ENCODE measurements at regions not wholly inside any gene's neighbourhood (a gene's known extent, or its start where the extent isn't known, plus 50 kb on each side); places are given as distances from the start of the nearest gene placed in this dataset.

DNA sequence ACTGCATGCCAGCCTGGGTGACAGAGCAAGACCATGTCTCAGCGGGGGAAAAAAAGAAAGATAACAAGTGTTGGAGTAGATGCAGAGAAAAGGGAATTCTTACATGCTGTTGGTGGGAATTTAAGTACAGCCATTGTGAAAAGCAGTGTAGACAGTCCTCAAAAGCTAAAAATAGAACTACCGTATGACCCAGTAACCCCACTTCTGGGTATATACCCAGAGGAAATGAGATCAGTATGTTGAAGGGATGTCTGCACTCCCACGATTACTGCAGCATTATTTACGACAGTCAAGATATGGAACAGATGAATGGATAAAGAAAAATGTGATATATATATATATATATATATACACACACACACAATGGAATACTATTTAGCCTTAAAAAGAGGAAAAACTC, 225.3 kb upstream of the SLC24A2 start:
- no peaks in the 10 kb centered on the region for H3K27me3 ChIP-seq (ENCODE audit: control insufficient read depth in 2 of 2, insufficient read depth in 2 of 2, low read length in 2 of 2)
- H2AFZ ChIP-seq (ENCODE audit: low read depth, low read length): no peak overlapping the region
- ChIA-PET POLR2A (no interaction called here), CTCF (ENCODE audit: low intra/inter-chr PET ratio) (no interaction called here)
- no peak overlapping the region for H3K9ac ChIP-seq (ENCODE audit: insufficient read depth in 1 of 2, low read depth in 2 of 2, low read length in 2 of 2)
- H3K4me1 ChIP-seq (replicated peaks in 1 of 2; ENCODE audit: control insufficient read depth in 2 of 2, insufficient read depth in 2 of 2, low read length in 2 of 2): no peaks in the 10 kb centered on the region
- ATAC-seq: no peak
- FAIRE-seq: no peak
- intact Hi-C loops (cut with micrococcal nuclease) (no loop called here), in situ Hi-C loops (cut with MboI) (no loop called here)
- H3K4me3 ChIP-seq: no peak overlapping the region
- 2% methylated on average over 4 of the region's 4 CpGs for WGBS (ENCODE audit: insufficient coverage, low coverage, missing lambda C conversion rate)
- H3K27ac ChIP-seq (ENCODE audit: extremely low read depth, low read depth, low read length): no peak overlapping the region
- H3K4me2 ChIP-seq (ENCODE audit: insufficient read depth, low read length): no peak overlapping the region
- no peak for TF ChIP-seq NELFE (IDR thresholded peaks at IDR 0.05; ENCODE audit: insufficient read depth, insufficient read length)
- no peak for TF ChIP-seq CSDE1 (IDR thresholded peaks at IDR 0.05)
- no peak for TF ChIP-seq RBM22 (IDR thresholded peaks at IDR 0.05; ENCODE audit: low read depth, low read length, poor library complexity, severe bottlenecking)
- TF ChIP-seq HOXB6 (CRISPR knock-in tag; IDR thresholded peaks at IDR 0.05; ENCODE audit: borderline replicate concordance): no peak
- TF ChIP-seq MIER1 (IDR thresholded peaks at IDR 0.05; ENCODE audit: low read depth): no peak
- TF ChIP-seq ZKSCAN8 (CRISPR knock-in tag; IDR thresholded peaks at IDR 0.05): no peak
- TF ChIP-seq CCAR2 (IDR thresholded peaks at IDR 0.05; ENCODE audit: low read depth, low read length): no peak
- TF ChIP-seq JUN (IDR thresholded peaks at IDR 0.05; ENCODE audit: borderline replicate concordance, low read depth, low read length): no peak
- TF ChIP-seq JUN (CRISPR knock-in tag; IDR thresholded peaks at IDR 0.05; ENCODE audit: borderline replicate concordance): no peak
- TF ChIP-seq ZNF785 (CRISPR knock-in tag; IDR thresholded peaks at IDR 0.05): no peak
- H4K20me1 ChIP-seq (replicated peaks; ENCODE audit: control insufficient read depth, insufficient read depth, low read length): no peaks in the 10 kb centered on the region
- DNase-seq (ENCODE audit: extremely low read depth in 1 of 4, low spot score in 3 of 4): no peak
- no peaks in the 10 kb centered on the region for H3K79me2 ChIP-seq (ENCODE audit: control insufficient read depth, insufficient read depth, low read length)
- no peaks in the 10 kb centered on the region for H3K9me1 ChIP-seq (ENCODE audit: control insufficient read depth, insufficient read depth, low read length)
- no peaks in the 10 kb centered on the region for H3K9me3 ChIP-seq (replicated peaks; ENCODE audit: control insufficient read depth, insufficient read depth, low read depth, low read length)
- no peaks in the 10 kb centered on the region for H3K36me3 ChIP-seq (ENCODE audit: control insufficient read depth, insufficient read depth, low read length)
- no TSS peak for BruUV-seq (replicated peaks)
